ENCODE measurements at regions not wholly inside any gene's neighbourhood (a gene's known extent, or its start where the extent isn't known, plus 50 kb on each side); places are given as distances from the start of the nearest gene placed in this dataset.
"Not testable (repeated sequence)": the region's sequence is repeated elsewhere in the genome, so short reads cannot be mapped to it uniquely, and the experiment has no call there.

- intact Hi-C loops (cut with DNase I) = no loop called here
- no peaks in the 10 kb centered on the region for H3K27me3 ChIP-seq
- WGBS = 73% methylated on average over 8 of the region's 8 CpGs
- DNase-seq (ENCODE audit: extremely low spot score) = no peak
- H3K4me3 ChIP-seq = no peak overlapping the region
- no peaks in the 10 kb centered on the region for H3K9me3 ChIP-seq
- no peak for TF ChIP-seq POLR2AphosphoS5 (IDR thresholded peaks at IDR 0.05)
- TF ChIP-seq EP300 (IDR thresholded peaks at IDR 0.05) = no peak
- TF ChIP-seq POLR2A (IDR thresholded peaks at IDR 0.05; ENCODE audit: low read depth) = no peak
- TF ChIP-seq CTCF (IDR thresholded peaks at IDR 0.05) = no peak
- no peaks in the 10 kb centered on the region for H3K36me3 ChIP-seq
- no peak overlapping the region for H3K27ac ChIP-seq (replicated peaks in 1 of 4)
- H3K4me1 ChIP-seq = no peaks in the 10 kb centered on the region
Measured at GRCh38 chr2:198873503-198874471, 584.0 kb downstream of the SATB2 start.

DNA sequence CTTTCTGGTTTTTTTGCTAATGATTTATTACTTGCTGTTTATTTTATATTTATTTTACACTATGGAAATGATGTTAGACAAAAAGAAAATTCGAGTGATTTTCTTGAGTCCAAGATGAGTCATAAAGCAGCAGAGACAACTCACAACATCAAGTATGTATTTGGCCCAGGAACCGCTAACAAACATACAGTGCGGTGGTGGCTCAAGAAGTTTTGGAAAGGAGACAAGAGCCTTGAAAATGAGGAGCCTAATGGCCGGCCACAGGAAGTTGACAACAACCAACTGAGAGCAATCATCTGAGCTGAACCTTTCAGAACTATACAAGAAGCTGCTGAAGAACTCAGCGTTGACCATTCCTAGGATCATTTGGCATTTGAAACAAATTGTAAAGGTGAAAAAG is 594.1 kb downstream of the SATB2 start:
- Histone ChIP-seq H3K27me3 (no peaks in the 10 kb centered on the region), H3K27ac (replicated peaks in 1 of 4) (no peak overlapping the region), H3K4me3 (no peak overlapping the region), H3K36me3 (no peaks in the 10 kb centered on the region), H3K9me3 (peaks cover 0 to 10% (median 6%) of the 10 kb centered on the region in 4 donors), H3K4me1 (no peaks in the 10 kb centered on the region)
- intact Hi-C loops (cut with DNase I) = no loop called here
- no peak for DNase-seq (ENCODE audit: extremely low spot score)
- WGBS = 71% methylated on average over 5 of the region's 5 CpGs
- TF ChIP-seq EP300 (IDR thresholded peaks at IDR 0.05) (no peak), CTCF (IDR thresholded peaks at IDR 0.05) (no peak), POLR2A (IDR thresholded peaks at IDR 0.05; ENCODE audit: low read depth) (no peak), POLR2AphosphoS5 (IDR thresholded peaks at IDR 0.05) (no peak)

DNA sequence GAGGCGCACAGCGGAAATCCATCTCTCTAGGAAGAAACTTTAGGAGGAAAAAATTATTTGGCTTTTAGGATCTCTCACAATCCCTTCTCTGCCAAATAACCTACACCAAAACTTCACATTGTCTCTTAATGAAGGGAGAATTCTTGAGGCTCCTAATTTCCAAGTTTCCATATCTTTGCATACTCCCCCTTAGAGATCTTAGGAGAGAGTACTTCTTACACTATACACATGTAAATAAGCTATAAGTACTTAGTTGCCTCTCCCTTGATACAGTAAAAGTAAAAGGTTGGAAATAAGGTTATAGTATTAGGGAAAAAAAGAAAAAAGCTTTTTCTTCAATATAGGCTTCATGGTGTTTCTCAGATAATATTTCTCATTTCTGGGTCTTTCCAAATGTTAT is 596.7 kb downstream of the SATB2 start:
- Histone ChIP-seq H3K27ac (replicated peaks in 1 of 4) (no peak overlapping the region), H3K36me3 (no peaks in the 10 kb centered on the region), H3K4me3 (no peak overlapping the region), H3K9me3 (peaks cover 0 to 24% (median 14%) of the 10 kb centered on the region in 4 donors), H3K4me1 (no peaks in the 10 kb centered on the region), H3K27me3 (no peaks in the 10 kb centered on the region)
- no peak for DNase-seq (ENCODE audit: extremely low spot score)
- intact Hi-C loops (cut with DNase I) = no loop called here
- 94% methylated on average over 2 of the region's 2 CpGs for WGBS
- no peak for TF ChIP-seq POLR2A (IDR thresholded peaks at IDR 0.05; ENCODE audit: low read depth)
- no peak for TF ChIP-seq EP300 (IDR thresholded peaks at IDR 0.05)
- no peak for TF ChIP-seq CTCF (IDR thresholded peaks at IDR 0.05)
- no peak for TF ChIP-seq POLR2AphosphoS5 (IDR thresholded peaks at IDR 0.05)

GRCh38 chr2:198857246-198857645 is 600.5 kb downstream of the SATB2 start:
- Histone ChIP-seq H3K4me1 (no peaks in the 10 kb centered on the region), H3K36me3 (no peaks in the 10 kb centered on the region), H3K4me3 (no peak overlapping the region), H3K27me3 (no peaks in the 10 kb centered on the region), H3K27ac (replicated peaks in 1 of 4) (no peak overlapping the region), H3K9me3 (peaks cover 0 to 24% (median 14%) of the 10 kb centered on the region in 4 donors)
- intact Hi-C loops (cut with DNase I) = no loop called here
- TF ChIP-seq POLR2AphosphoS5 (IDR thresholded peaks at IDR 0.05) (no peak), POLR2A (IDR thresholded peaks at IDR 0.05; ENCODE audit: low read depth) (no peak), CTCF (IDR thresholded peaks at IDR 0.05) (no peak)
- WGBS = 78% methylated on average over 1 of the region's 1 CpG
- DNase-seq (ENCODE audit: extremely low spot score) = no peak

GRCh38 chr2:198855746-198856145 is 602.0 kb downstream of the SATB2 start:
- H3K4me1 ChIP-seq; H3K4me3 ChIP-seq; intact Hi-C loops (cut with DNase I); H3K27ac ChIP-seq (replicated peaks in 1 of 4); H3K27me3 ChIP-seq; DNase-seq (ENCODE audit: extremely low spot score); H3K36me3 ChIP-seq: not testable (repeated sequence)
- H3K9me3 ChIP-seq = peaks cover 0 to 24% (median 14%) of the 10 kb centered on the region in 4 donors
- 90% methylated on average over 6 of the region's 6 CpGs for WGBS

All from esophagus muscularis mucosa (tissue), 4 donors.